ENCODE measurements at regions not wholly inside any gene's neighbourhood (a gene's known extent, or its start where the extent isn't known, plus 50 kb on each side); places are given as distances from the start of the nearest gene placed in this dataset.

GRCh38 chr15:25067725-25068309 lies 113.0 kb downstream of the SNRPN start:
- peaks cover 61 to 94% of the 10 kb centered on the region in 2 donors for H3K36me3 ChIP-seq (ENCODE audit: control insufficient read depth in 2 of 2, insufficient read depth in 2 of 2, low read length in 2 of 2)
- no peaks in the 10 kb centered on the region for H3K4me1 ChIP-seq (ENCODE audit: control insufficient read depth in 2 of 2, insufficient read depth in 2 of 2, low read length in 2 of 2)
- peaks cover 96 to 99% of the 10 kb centered on the region in 2 donors for H3K9me3 ChIP-seq (ENCODE audit: control insufficient read depth in 2 of 2, low read length in 2 of 2)
- H3K27ac ChIP-seq (ENCODE audit: low read depth in 2 of 2, low read length in 2 of 2) = no peak overlapping the region
- no peaks in the 10 kb centered on the region for H3K27me3 ChIP-seq (ENCODE audit: control insufficient read depth in 2 of 2, insufficient read depth in 2 of 2, low read length in 2 of 2)
- H3K9ac ChIP-seq (ENCODE audit: low read depth in 1 of 2, low read length in 2 of 2) = no peak overlapping the region
- no peak overlapping the region for H3K4me3 ChIP-seq (ENCODE audit: low read length in 2 of 2)

- Histone ChIP-seq H3K4me1 (ENCODE audit: control insufficient read depth in 2 of 2, insufficient read depth in 2 of 2, low read length in 2 of 2) (no peaks in the 10 kb centered on the region), H3K4me3 (ENCODE audit: low read length in 2 of 2) (no peak overlapping the region), H3K9ac (ENCODE audit: low read depth in 1 of 2, low read length in 2 of 2) (no peak overlapping the region), H3K36me3 (ENCODE audit: control insufficient read depth in 2 of 2, insufficient read depth in 2 of 2, low read length in 2 of 2) (peaks cover 65 to 93% of the 10 kb centered on the region in 2 donors), H3K27me3 (ENCODE audit: control insufficient read depth in 2 of 2, insufficient read depth in 2 of 2, low read length in 2 of 2) (no peaks in the 10 kb centered on the region), H3K27ac (ENCODE audit: low read depth in 2 of 2, low read length in 2 of 2) (no peak overlapping the region), H3K9me3 (ENCODE audit: control insufficient read depth in 2 of 2, low read length in 2 of 2) (peaks cover 93 to 99% of the 10 kb centered on the region in 2 donors)
Observed at GRCh38 chr15:25068696-25069095, 113.9 kb downstream of the SNRPN start.

- H3K4me3 ChIP-seq (ENCODE audit: low read length in 2 of 2) = peak overlapping the region in 1 of 2 donors; percentile 0
- no peak overlapping the region for H3K9ac ChIP-seq (ENCODE audit: low read depth in 1 of 2, low read length in 2 of 2)
- H3K27me3 ChIP-seq (ENCODE audit: control insufficient read depth in 2 of 2, insufficient read depth in 2 of 2, low read length in 2 of 2) = no peaks in the 10 kb centered on the region
- peaks cover 75 to 92% of the 10 kb centered on the region in 2 donors for H3K36me3 ChIP-seq (ENCODE audit: control insufficient read depth in 2 of 2, insufficient read depth in 2 of 2, low read length in 2 of 2)
- no peak overlapping the region for H3K27ac ChIP-seq (ENCODE audit: low read depth in 2 of 2, low read length in 2 of 2)
- no peaks in the 10 kb centered on the region for H3K4me1 ChIP-seq (ENCODE audit: control insufficient read depth in 2 of 2, insufficient read depth in 2 of 2, low read length in 2 of 2)
- peaks cover 94 to 99% of the 10 kb centered on the region in 2 donors for H3K9me3 ChIP-seq (ENCODE audit: control insufficient read depth in 2 of 2, low read length in 2 of 2)
Observed at GRCh38 chr15:25070353-25070963, 115.7 kb downstream of the SNRPN start.

- Histone ChIP-seq H3K27ac (ENCODE audit: low read depth in 2 of 2, low read length in 2 of 2) (no peak overlapping the region), H3K9me3 (ENCODE audit: control insufficient read depth in 2 of 2, low read length in 2 of 2) (peaks cover 95 to 99% of the 10 kb centered on the region in 2 donors), H3K36me3 (ENCODE audit: control insufficient read depth in 2 of 2, insufficient read depth in 2 of 2, low read length in 2 of 2) (peaks cover 83 to 93% of the 10 kb centered on the region in 2 donors), H3K9ac (ENCODE audit: low read depth in 1 of 2, low read length in 2 of 2) (no peak overlapping the region), H3K4me3 (ENCODE audit: low read length in 2 of 2) (peak overlapping the region in 1 of 2 donors; percentile 29), H3K27me3 (ENCODE audit: control insufficient read depth in 2 of 2, insufficient read depth in 2 of 2, low read length in 2 of 2) (no peaks in the 10 kb centered on the region), H3K4me1 (ENCODE audit: control insufficient read depth in 2 of 2, insufficient read depth in 2 of 2, low read length in 2 of 2) (no peaks in the 10 kb centered on the region)
Observed at GRCh38 chr15:25072857-25073476, 118.2 kb downstream of the SNRPN start.

GRCh38 chr15:25087137-25087536 lies 132.3 kb downstream of the SNRPN start:
- H3K36me3 ChIP-seq (ENCODE audit: control insufficient read depth in 2 of 2, insufficient read depth in 2 of 2, low read length in 2 of 2) = peaks cover 46 to 86% of the 10 kb centered on the region in 2 donors

GRCh38 chr15:25088261-25088790 lies 133.5 kb downstream of the SNRPN start:
- Histone ChIP-seq H3K4me1 (ENCODE audit: control insufficient read depth in 2 of 2, insufficient read depth in 2 of 2, low read length in 2 of 2) (no peaks in the 10 kb centered on the region), H3K4me3 (ENCODE audit: low read length in 2 of 2) (no peak overlapping the region), H3K27ac (ENCODE audit: low read depth in 2 of 2, low read length in 2 of 2) (no peak overlapping the region), H3K36me3 (ENCODE audit: control insufficient read depth in 2 of 2, insufficient read depth in 2 of 2, low read length in 2 of 2) (peaks cover 42 to 78% of the 10 kb centered on the region in 2 donors), H3K27me3 (ENCODE audit: control insufficient read depth in 2 of 2, insufficient read depth in 2 of 2, low read length in 2 of 2) (no peaks in the 10 kb centered on the region), H3K9ac (ENCODE audit: low read depth in 1 of 2, low read length in 2 of 2) (no peak overlapping the region), H3K9me3 (ENCODE audit: control insufficient read depth in 2 of 2, low read length in 2 of 2) (peaks cover 65 to 85% of the 10 kb centered on the region in 2 donors)

More at GRCh38 chr15:25087137-25087536, 132.3 kb downstream of the SNRPN start:
- Histone ChIP-seq H3K9ac (ENCODE audit: low read depth in 1 of 2, low read length in 2 of 2) (no peak overlapping the region), H3K27me3 (ENCODE audit: control insufficient read depth in 2 of 2, insufficient read depth in 2 of 2, low read length in 2 of 2) (no peaks in the 10 kb centered on the region), H3K4me3 (ENCODE audit: low read length in 2 of 2) (no peak overlapping the region), H3K9me3 (ENCODE audit: control insufficient read depth in 2 of 2, low read length in 2 of 2) (peaks cover 63 to 85% of the 10 kb centered on the region in 2 donors), H3K4me1 (ENCODE audit: control insufficient read depth in 2 of 2, insufficient read depth in 2 of 2, low read length in 2 of 2) (no peaks in the 10 kb centered on the region), H3K27ac (ENCODE audit: low read depth in 2 of 2, low read length in 2 of 2) (no peak overlapping the region)

- Histone ChIP-seq H3K4me3 (ENCODE audit: low read length in 2 of 2) (no peak overlapping the region), H3K27ac (ENCODE audit: low read depth in 2 of 2, low read length in 2 of 2) (no peak overlapping the region), H3K36me3 (ENCODE audit: control insufficient read depth in 2 of 2, insufficient read depth in 2 of 2, low read length in 2 of 2) (peaks cover 36 to 78% of the 10 kb centered on the region in 2 donors), H3K9ac (ENCODE audit: low read depth in 1 of 2, low read length in 2 of 2) (no peak overlapping the region), H3K4me1 (ENCODE audit: control insufficient read depth in 2 of 2, insufficient read depth in 2 of 2, low read length in 2 of 2) (no peaks in the 10 kb centered on the region), H3K9me3 (ENCODE audit: control insufficient read depth in 2 of 2, low read length in 2 of 2) (peaks cover 62 to 79% of the 10 kb centered on the region in 2 donors), H3K27me3 (ENCODE audit: control insufficient read depth in 2 of 2, insufficient read depth in 2 of 2, low read length in 2 of 2) (no peaks in the 10 kb centered on the region)
Observed at GRCh38 chr15:25089577-25089976, 134.8 kb downstream of the SNRPN start.

- Histone ChIP-seq H3K9me3 (ENCODE audit: control insufficient read depth in 2 of 2, low read length in 2 of 2) (peaks cover 57 to 77% of the 10 kb centered on the region in 2 donors), H3K36me3 (ENCODE audit: control insufficient read depth in 2 of 2, insufficient read depth in 2 of 2, low read length in 2 of 2) (peaks cover 37 to 77% of the 10 kb centered on the region in 2 donors)
Observed at GRCh38 chr15:25090073-25090733, 135.4 kb downstream of the SNRPN start.

GRCh38 chr15:25091421-25092158 lies 136.8 kb downstream of the SNRPN start:
- H3K27ac ChIP-seq (ENCODE audit: low read depth in 2 of 2, low read length in 2 of 2) = no peak overlapping the region
- peak overlapping the region in 1 of 2 donors; percentile 5 for H3K4me3 ChIP-seq (ENCODE audit: low read length in 2 of 2)
- H3K4me1 ChIP-seq (ENCODE audit: control insufficient read depth in 2 of 2, insufficient read depth in 2 of 2, low read length in 2 of 2) = no peaks in the 10 kb centered on the region
- H3K36me3 ChIP-seq (ENCODE audit: control insufficient read depth in 2 of 2, insufficient read depth in 2 of 2, low read length in 2 of 2) = peaks cover 29 to 67% of the 10 kb centered on the region in 2 donors
- peaks cover 49 to 66% of the 10 kb centered on the region in 2 donors for H3K9me3 ChIP-seq (ENCODE audit: control insufficient read depth in 2 of 2, low read length in 2 of 2)
- no peaks in the 10 kb centered on the region for H3K27me3 ChIP-seq (ENCODE audit: control insufficient read depth in 2 of 2, insufficient read depth in 2 of 2, low read length in 2 of 2)
- H3K9ac ChIP-seq (ENCODE audit: low read depth in 1 of 2, low read length in 2 of 2) = no peak overlapping the region

More at GRCh38 chr15:25090073-25090733, 135.4 kb downstream of the SNRPN start:
- no peak overlapping the region for H3K27ac ChIP-seq (ENCODE audit: low read depth in 2 of 2, low read length in 2 of 2)
- H3K4me1 ChIP-seq (ENCODE audit: control insufficient read depth in 2 of 2, insufficient read depth in 2 of 2, low read length in 2 of 2) = no peaks in the 10 kb centered on the region
- H3K4me3 ChIP-seq (ENCODE audit: low read length in 2 of 2) = no peak overlapping the region
- H3K9ac ChIP-seq (ENCODE audit: low read depth in 1 of 2, low read length in 2 of 2) = no peak overlapping the region
- H3K27me3 ChIP-seq (ENCODE audit: control insufficient read depth in 2 of 2, insufficient read depth in 2 of 2, low read length in 2 of 2) = no peaks in the 10 kb centered on the region
